ENCODE measurements at regions not wholly inside any gene's neighbourhood (a gene's known extent, or its start where the extent isn't known, plus 50 kb on each side); places are given as distances from the start of the nearest gene placed in this dataset.

- TF ChIP-seq GATA2 (IDR thresholded peaks at IDR 0.05; ENCODE audit: low read depth, low read length) (no peak), GATA3 (IDR thresholded peaks at IDR 0.05; ENCODE audit: low read depth, low read length) (no peak)
Measured at GRCh38 chr12:93085383-93086287, 156.5 kb upstream of the EEA1 start.

All from SH-SY5Y (cell line).